HepG2 (cell line): ENCODE measurements at regions not wholly inside any gene's neighbourhood (a gene's known extent, or its start where the extent isn't known, plus 50 kb on each side); places are given as distances from the start of the nearest gene placed in this dataset.
A peak's percentile ranks its signal among the peaks of the same experiment; 100 is the strongest.

Source experiments
- ATAC-seq: fragments of 200-7000 bp; cut with Tn5 transposase; 3 replicates; pipeline ENCODE4 v1.9.1; 2020; ENCODE audit warnings: mild to moderate bottlenecking, moderate library complexity
- BruUV-seq: library from RNA; stranded (reverse); fragments of 400-500 nt; replicated peaks from 2 replicates; lab custom pipeline; 2021; lab: Mats Ljungman, UMichigan
- CTCF ChIA-PET: fragments of 300-600 bp; formaldehyde crosslinking; extraction: SDS; loops from one replicate; lab custom pipeline; 2021; ENCODE audit warnings: low total read pairs, inconsistent platforms, low intra/inter-chr PET ratio; lab: Yijun Ruan, JAX
- POLR2A ChIA-PET: fragments of 350-600 bp; sonication (Branson Sonifier 250); formaldehyde crosslinking; loops from one replicate; lab custom pipeline; 2020; ENCODE audit warnings: antibody characterized with exemption, inconsistent platforms; lab: Yijun Ruan, JAX
- DNase-seq: peaks from one replicate; pipeline ENCODE4 v3.0.0-alpha.2; 2015; ENCODE audit warnings: low spot score
- FAIRE-seq: peaks from 3 replicates; lab custom pipeline; 2011; peaks lifted over from hg19 to GRCh38; lab: Jason Lieb, UNC
- H2AFZ ChIP-seq: one replicate; pipeline ENCODE4 v1.6.1; 2011; ENCODE audit warnings: low read length, inconsistent platforms
- H3K27ac ChIP-seq: fragments of 300-600 bp; 3 replicates; pipeline ENCODE4 v1.8.0; 2011; ENCODE audit warnings: mixed run types, mild to moderate bottlenecking, mixed read lengths, low read length, inconsistent platforms; ENCODE audit not compliant: insufficient read depth; ENCODE audit errors: extremely low read length
- H3K27me3 ChIP-seq, 2 experiments: fragments of 200-600 bp in 1 of 2; 2 replicates in 1 of 2; 3 replicates in 1 of 2; pipeline versions ENCODE4 v1.6.0 to v1.8.0; 2011; ENCODE audit warnings: low read length in 2 of 2, mild to moderate bottlenecking in 2 of 2, moderate library complexity in 2 of 2, inconsistent platforms in 1 of 2; ENCODE audit not compliant: insufficient read depth in 2 of 2, control insufficient read depth in 1 of 2
- H3K36me3 ChIP-seq, 2 experiments: fragments of 200-600 bp in 1 of 2; replicated peaks in 1 of 2; 2 replicates in 1 of 2; 3 replicates in 1 of 2; pipeline versions ENCODE4 v1.5.1 to v1.8.0; 2011; ENCODE audit warnings: low read length in 2 of 2, inconsistent platforms in 1 of 2; ENCODE audit not compliant: insufficient read depth in 2 of 2, control insufficient read depth in 1 of 2
- H3K4me1 ChIP-seq: 2 replicates; pipeline ENCODE4 v1.5.1; 2012; ENCODE audit warnings: low read length, inconsistent platforms; ENCODE audit not compliant: insufficient read depth
- H3K4me2 ChIP-seq: 2 replicates; pipeline ENCODE4 v1.6.0; 2011; ENCODE audit warnings: low read depth, low read length, inconsistent platforms
- H3K4me3 ChIP-seq, 3 experiments: fragments of 200-600 bp in 1 of 3; sonication (generic), shearing (Covaris generic) in 1 of 3; replicated peaks in 1 of 3; 2 replicates each; pipeline ENCODE4 v1.5.1; 2011 to 2016; ENCODE audit warnings: low read length in 3 of 3, inconsistent platforms in 2 of 3, low read depth in 2 of 3, mild to moderate bottlenecking in 2 of 3, control low read depth in 1 of 3, mixed read lengths in 1 of 3; ENCODE audit not compliant: insufficient read depth in 1 of 3
- H3K79me2 ChIP-seq: one replicate; pipeline ENCODE4 v1.6.1; 2011; ENCODE audit warnings: low read length, inconsistent platforms; ENCODE audit not compliant: insufficient read depth
- H3K9ac ChIP-seq: 2 replicates; pipeline ENCODE4 v1.6.0; 2011; ENCODE audit warnings: mild to moderate bottlenecking, low read depth, low read length, inconsistent platforms; ENCODE audit not compliant: insufficient read depth
- H3K9me3 ChIP-seq: 2 replicates; pipeline ENCODE4 v1.5.1; 2012; ENCODE audit warnings: mild to moderate bottlenecking, low read length
- H4K20me1 ChIP-seq: 2 replicates; pipeline ENCODE4 v1.6.0; 2011; ENCODE audit warnings: inconsistent platforms, mild to moderate bottlenecking, low read length, moderate library complexity; ENCODE audit not compliant: insufficient read depth
- ARHGAP35 ChIP-seq: sonication (generic); formaldehyde crosslinking; IDR thresholded peaks from 2 replicates; pipeline ENCODE4 v1.9.0; 2022; ENCODE audit warnings: mild to moderate bottlenecking, inconsistent platforms, moderate library complexity, missing genetic modification reagents, borderline replicate concordance
- GMEB2 ChIP-seq: IDR thresholded peaks from 2 replicates; pipeline ENCODE4 v1.6.1; 2016; ENCODE audit warnings: missing biosample characterization, missing genetic modification reagents, low read depth
- HOXA9 ChIP-seq: sonication (generic); formaldehyde crosslinking; IDR thresholded peaks from 2 replicates; pipeline ENCODE4 v1.8.1; 2022; ENCODE audit warnings: missing genetic modification reagents, mild to moderate bottlenecking, moderate library complexity, borderline replicate concordance
- MAFF ChIP-seq: IDR thresholded peaks from 2 replicates; pipeline ENCODE4 v1.6.1; 2011; ENCODE audit warnings: low read depth, low read length, improper control_type of control experiment
- MAFK ChIP-seq, 2 experiments: IDR thresholded peaks in 1 of 2; conservative IDR thresholded peaks in 1 of 2; 2 replicates each; pipeline ENCODE4 v1.6.1; 2011; ENCODE audit warnings: improper control_type of control experiment in 2 of 2, low read length in 2 of 2
- NFE2 ChIP-seq: sonication (generic); formaldehyde crosslinking; IDR thresholded peaks from 2 replicates; pipeline ENCODE4 v1.4.0; 2020; ENCODE audit warnings: missing genetic modification reagents
- STAT5B ChIP-seq: sonication (generic); formaldehyde crosslinking; IDR thresholded peaks from 2 replicates; pipeline ENCODE4 v1.4.0; 2020; ENCODE audit warnings: missing genetic modification reagents
- TP53 ChIP-seq: sonication (generic); formaldehyde crosslinking; conservative IDR thresholded peaks from 2 replicates; pipeline ENCODE4 v1.4.0; 2020; ENCODE audit warnings: missing genetic modification reagents
- ZNF205 ChIP-seq: IDR thresholded peaks from 2 replicates; pipeline ENCODE4 v1.6.1; 2018; ENCODE audit warnings: missing biosample characterization, missing genetic modification reagents
- ZNF430 ChIP-seq: sonication (generic); formaldehyde crosslinking; IDR thresholded peaks from 2 replicates; pipeline ENCODE4 v1.9.0; 2021; ENCODE audit warnings: mild to moderate bottlenecking, missing genetic modification reagents
- WGBS: methylation state at CpG from one replicate; pipeline ENCODE4 v1.1.6; 2017; ENCODE audit warnings: low lambda C conversion rate; 5-methylcytosine and 5-hydroxymethylcytosine counted together
- in situ Hi-C: cut with HindIII; loops from 2 replicates; pipeline ENCODE4 v1.10.0; 2017; ENCODE audit warnings: low pct_unique_long_range_greater_than_20kb; ENCODE audit not compliant: extremely low pct_ligation_motif_present
- intact Hi-C: fragments of 100-400 bp; cut with micrococcal nuclease; formaldehyde crosslinking; loops from one replicate; pipeline ENCODE4 v1.10.0; 2022; ENCODE audit not compliant: unreplicated experiment

GRCh38 chr5:89570557-89570956, 687.6 kb upstream of the MEF2C start (continued):
- TF ChIP-seq NFE2 (no peak), ZNF205 (no peak), ARHGAP35 (no peak), STAT5B (CRISPR knock-in tag) (no peak), TP53 (CRISPR knock-in tag) (no peak), ZNF430 (CRISPR knock-in tag) (no peak), HOXA9 (CRISPR knock-in tag) (no peak)

GRCh38 chr5:89566340-89566739, 683.4 kb upstream of the MEF2C start:
- POLR2A ChIA-PET, result no interaction called here

More at GRCh38 chr5:89566340-89566739, 683.4 kb upstream of the MEF2C start:
- TF ChIP-seq MAFK (conservative IDR thresholded peaks at IDR 0.05 in 1 of 2, IDR thresholded peaks at IDR 0.05 in 1 of 2; ENCODE audit: low read length in 2 of 2), result peak in 1 of 2 experiments; percentile 56; a peak in 2 of 4 replicates
- no peak for TF ChIP-seq GMEB2 (CRISPR knock-in tag)
- TF ChIP-seq MAFF, result peak; percentile 31; the same call in 1 of the 2 replicates
- ATAC-seq (no peak), FAIRE-seq (no peak), DNase-seq (no peak)
- intact Hi-C loops (no loop called here), in situ Hi-C loops (no loop called here)
- no peak overlapping the region for H3K9ac ChIP-seq
- WGBS, result 0% methylated on average over 1 of the region's 1 CpG
- H3K36me3 ChIP-seq, result no peaks in the 10 kb centered on the region
- no peaks in the 10 kb centered on the region for H3K4me1 ChIP-seq
- no peak overlapping the region for H3K27ac ChIP-seq
- no peak overlapping the region for H3K4me3 ChIP-seq
- H3K9me3 ChIP-seq, result no peaks in the 10 kb centered on the region
- H3K27me3 ChIP-seq, result no peaks in the 10 kb centered on the region
- no peaks in the 10 kb centered on the region for H3K79me2 ChIP-seq
- CTCF ChIA-PET, result no interaction called here
- no peaks in the 10 kb centered on the region for H4K20me1 ChIP-seq
- H3K4me2 ChIP-seq, result no peak overlapping the region
- no peak overlapping the region for H2AFZ ChIP-seq
- no TSS peak for BruUV-seq
